Colon (tissue), 2 donors: ENCODE measurements at regions not wholly inside any gene's neighbourhood (a gene's known extent, or its start where the extent isn't known, plus 50 kb on each side); places are given as distances from the start of the nearest gene placed in this dataset.
"Not testable (repeated sequence)": the region's sequence is repeated elsewhere in the genome, so short reads cannot be mapped to it uniquely, and the experiment has no call there.

Experiments
- FAIRE-seq: peaks from 2 replicates; lab custom pipeline; 2012; peaks lifted over from hg19 to GRCh38; lab: Jason Lieb, UNC
- donor health status: control.
- donor health status: control.

- FAIRE-seq, result no peak
These were observed 469.2 kb upstream of the ANO5 start for GRCh38 chr11:21723678-21724077.

DNA sequence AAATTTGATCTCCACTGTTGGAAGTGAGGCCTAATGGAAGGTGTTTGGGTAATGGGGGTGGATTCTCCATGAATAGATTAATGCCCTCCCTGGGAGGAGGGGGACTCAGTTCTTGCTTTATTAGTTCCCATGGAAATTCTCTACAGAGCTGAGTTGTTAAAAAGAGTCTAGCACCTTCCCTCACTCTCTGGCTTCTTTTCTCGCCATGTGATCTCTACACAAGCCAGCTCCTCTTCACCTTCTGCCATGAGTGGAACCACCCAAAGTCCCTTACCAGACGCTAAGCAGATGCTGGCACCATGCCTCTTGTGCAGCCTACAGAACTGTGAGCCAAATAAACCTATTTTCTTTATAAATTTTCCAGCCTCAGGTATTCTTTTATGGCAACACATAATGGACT lies 465.8 kb upstream of the ANO5 start:
- no peak for FAIRE-seq

DNA sequence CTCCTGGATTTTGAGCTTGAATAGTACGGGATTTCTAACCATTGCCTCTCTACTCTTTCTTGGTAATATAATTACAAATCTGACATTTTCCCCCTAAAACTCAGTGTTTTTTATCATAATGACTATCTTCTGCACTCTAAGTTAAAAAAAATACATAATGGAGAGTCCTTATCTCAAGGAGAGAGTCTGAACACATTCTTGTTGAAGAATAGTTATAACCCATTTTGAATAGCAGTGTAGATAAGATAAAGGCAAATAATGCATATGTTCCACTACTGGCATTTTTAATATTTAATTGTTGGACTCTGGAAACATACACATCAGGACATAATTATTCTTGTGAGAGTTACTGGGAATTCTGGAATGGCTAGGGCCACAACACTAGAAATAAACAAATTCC lies 456.5 kb upstream of the ANO5 start:
- FAIRE-seq, result no peak

- FAIRE-seq, result not testable (repeated sequence)
These were observed 440.2 kb upstream of the ANO5 start for GRCh38 chr11:21752475-21753243.

- not testable (repeated sequence) for FAIRE-seq
These were observed 439.6 kb upstream of the ANO5 start for GRCh38 chr11:21753244-21753767.

GRCh38 chr11:21761000-21761399 lies 431.9 kb upstream of the ANO5 start:
- FAIRE-seq, result no peak

GRCh38 chr11:21768388-21768787 lies 424.5 kb upstream of the ANO5 start:
- no peak for FAIRE-seq

GRCh38 chr11:21769188-21769587 lies 423.7 kb upstream of the ANO5 start:
- FAIRE-seq, result no peak

DNA sequence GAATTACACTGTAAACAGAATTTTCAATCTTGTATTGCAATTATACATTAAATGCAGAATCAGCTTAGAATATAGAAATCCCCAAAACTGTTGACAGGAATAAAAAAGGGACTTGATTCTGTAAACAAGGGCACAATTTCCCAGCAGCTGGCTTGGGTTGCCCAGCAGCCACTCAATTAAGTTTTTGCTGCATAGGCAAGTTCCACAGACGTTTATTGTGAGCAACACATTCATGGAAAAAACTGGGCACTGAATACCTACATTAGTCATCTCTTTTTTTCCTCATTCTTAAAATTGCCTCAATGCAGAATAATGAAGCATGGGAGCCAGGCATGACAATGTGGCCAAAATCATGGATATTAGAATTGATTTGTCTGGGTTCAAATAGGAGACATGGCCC lies 421.8 kb upstream of the ANO5 start:
- no peak for FAIRE-seq

DNA sequence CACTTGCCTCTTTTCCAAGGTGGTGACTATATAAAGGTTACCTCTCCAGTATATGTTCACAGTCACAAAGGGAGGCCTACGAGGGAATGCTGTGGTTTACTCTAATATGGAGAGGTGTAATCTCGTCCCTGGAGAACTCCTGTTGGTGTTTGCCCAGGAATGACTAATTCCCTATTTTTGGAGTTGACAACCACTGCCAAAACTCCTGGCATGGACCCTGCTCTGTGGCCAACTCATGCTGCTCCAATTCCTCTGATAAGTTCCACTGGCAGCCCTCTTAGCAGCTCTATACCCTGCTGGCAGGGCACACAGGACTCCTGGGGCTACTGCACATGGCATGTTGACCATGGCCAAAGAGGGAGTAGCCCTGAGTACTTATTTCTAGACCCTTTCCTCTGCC lies 418.7 kb upstream of the ANO5 start:
- FAIRE-seq, result no peak

DNA sequence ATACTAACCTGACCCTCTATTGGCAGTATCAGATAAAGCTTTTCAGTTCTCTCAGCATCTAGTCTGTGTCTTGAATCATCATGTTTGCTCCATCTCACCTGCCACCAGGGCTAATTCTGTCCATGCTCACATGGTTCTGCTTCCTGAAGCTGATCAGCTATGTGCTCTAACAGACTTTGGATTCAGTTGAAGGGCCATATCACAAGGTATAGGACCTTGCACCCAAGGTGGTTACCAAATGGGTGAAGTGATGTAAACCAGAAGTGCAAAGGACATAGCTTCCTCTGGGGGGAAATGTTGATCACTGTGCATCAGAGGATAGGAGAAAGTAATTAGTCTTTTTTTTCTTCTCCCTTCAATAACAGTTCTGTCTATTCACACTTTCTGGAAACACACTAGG lies 417.0 kb upstream of the ANO5 start:
- FAIRE-seq, result no peak

DNA sequence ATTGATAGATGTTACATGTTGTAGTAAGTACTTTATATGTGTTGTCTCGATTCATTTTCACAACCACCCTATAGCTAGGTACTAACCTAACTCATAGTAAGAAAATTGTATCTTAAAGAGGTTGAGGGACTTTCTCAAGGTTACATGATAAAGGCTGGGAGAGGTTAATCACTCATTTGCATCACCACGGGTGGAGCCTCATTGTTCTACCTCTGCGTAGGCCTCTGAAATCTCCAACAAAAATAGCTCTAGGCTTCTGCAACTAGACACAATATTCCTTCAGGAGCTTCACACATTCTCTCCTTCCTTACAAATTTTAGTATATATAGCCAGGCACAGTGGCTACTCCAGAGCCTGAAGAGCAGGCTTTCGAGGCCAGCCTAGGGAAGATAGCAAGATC lies 408.9 kb upstream of the ANO5 start:
- no peak for FAIRE-seq

DNA sequence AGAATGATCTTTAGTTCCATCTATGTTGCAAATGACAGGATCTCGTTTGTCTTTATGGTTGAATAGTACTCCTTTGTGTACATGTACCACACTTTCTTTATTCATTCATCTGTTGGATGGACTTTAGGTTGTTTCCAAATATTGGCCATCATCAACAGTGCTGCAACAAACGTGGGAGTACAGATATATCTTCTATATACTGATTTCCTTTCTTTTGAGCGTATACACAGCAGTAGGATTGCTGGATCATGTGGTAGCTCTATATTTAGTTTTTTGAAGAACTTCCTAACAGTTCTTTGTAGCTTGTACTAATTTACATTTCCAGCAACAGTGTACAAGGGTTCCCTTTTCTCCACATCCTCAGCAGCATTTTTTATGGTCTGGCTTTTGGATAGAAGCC lies 407.5 kb upstream of the ANO5 start:
- no peak for FAIRE-seq

GRCh38 chr11:21794306-21794705 lies 398.6 kb upstream of the ANO5 start:
- FAIRE-seq, result no peak

DNA sequence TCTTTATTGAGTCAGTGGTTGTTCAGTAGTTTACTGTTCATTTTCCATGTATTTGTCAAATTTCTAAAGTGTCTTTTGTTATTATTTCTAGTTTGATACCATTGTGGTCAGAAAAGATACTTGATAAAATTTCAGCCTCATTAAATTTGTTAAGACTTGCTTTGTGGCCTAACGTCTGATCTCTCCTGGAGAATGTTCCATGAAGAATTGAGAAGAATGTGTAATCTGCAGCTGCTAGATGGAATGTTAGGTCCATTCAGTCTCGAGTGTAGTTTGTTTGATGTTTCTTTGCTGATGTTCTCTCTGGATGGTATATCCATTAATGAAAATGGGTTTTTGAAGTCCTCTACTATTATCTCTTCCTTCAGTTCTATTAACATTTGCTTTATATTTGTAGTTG lies 394.7 kb upstream of the ANO5 start:
- FAIRE-seq, result no peak

DNA sequence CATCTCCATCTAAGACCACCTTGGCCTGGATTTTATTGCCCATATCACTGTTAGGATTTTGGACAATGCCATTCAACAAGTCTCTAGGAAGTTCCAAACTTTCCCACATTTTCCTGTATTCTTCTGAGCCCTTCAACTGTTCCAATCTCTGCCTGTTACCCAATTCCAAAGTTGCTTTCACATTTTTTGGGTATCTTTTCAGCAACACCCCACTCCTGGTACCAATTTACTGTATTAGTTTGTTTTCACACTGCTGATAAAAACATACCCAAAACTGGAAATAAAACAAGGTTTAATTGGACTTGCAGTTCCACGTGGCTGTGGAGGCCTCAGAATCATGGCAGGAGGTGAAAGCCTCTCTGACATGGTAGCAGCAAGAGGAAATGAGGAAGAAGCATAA lies 388.4 kb upstream of the ANO5 start:
- not testable (repeated sequence) for FAIRE-seq

DNA sequence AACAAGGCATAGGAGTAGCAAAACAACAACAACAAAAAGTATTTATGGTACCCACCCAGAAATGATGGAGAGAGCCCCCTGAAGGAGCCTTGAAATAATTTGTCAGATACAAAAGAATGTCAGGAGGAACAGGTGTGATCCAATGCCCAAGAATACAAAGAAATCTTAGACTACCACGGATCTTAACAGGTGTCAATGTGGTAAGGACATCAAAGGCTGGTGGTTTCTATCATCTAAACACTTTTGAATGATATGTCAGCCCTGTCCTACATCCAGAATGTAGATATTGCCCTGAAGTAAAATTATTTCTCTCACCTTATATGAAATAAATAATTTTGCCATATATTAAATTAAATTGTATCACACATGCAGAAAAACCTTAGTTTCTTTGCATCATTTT lies 386.4 kb upstream of the ANO5 start:
- no peak for FAIRE-seq

DNA sequence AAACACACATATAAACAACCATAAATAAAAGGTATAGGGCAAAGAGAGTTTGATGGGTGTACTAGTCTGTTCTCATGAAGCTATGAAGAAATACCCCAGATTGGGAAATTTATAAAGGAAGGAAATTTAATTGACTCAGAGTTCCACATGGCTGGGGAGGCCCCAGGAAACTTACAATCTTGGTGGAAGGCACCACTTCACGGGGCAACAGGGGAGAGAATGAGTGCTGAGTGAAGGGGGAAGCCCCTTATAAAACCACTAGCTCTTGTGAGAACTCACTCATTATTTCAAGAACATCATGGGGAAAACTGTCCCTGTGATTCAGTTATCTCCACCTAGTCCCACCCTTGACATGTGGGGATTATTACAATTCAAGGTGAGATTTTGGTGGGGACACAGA lies 385.9 kb upstream of the ANO5 start:
- no peak for FAIRE-seq

DNA sequence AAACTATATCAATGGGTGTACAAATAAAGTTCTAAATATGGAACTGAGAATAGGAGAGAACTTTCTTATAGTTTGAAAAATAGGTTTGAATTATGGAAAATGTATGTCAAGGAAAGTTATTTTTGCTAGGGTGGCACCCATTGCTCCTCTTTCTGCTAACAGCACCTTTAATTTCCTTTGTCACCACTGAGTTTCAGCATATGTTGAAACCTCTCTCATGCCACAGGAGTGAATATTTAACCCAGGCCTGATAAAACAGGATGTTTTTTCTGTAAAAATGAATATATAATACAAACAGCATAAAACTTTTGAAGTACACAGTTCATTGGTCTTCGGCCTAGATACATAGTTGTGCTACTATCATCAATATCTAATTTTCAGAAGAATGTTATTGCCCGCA lies 385.5 kb upstream of the ANO5 start:
- no peak for FAIRE-seq

GRCh38 chr11:21810650-21811049 lies 382.2 kb upstream of the ANO5 start:
- no peak for FAIRE-seq

DNA sequence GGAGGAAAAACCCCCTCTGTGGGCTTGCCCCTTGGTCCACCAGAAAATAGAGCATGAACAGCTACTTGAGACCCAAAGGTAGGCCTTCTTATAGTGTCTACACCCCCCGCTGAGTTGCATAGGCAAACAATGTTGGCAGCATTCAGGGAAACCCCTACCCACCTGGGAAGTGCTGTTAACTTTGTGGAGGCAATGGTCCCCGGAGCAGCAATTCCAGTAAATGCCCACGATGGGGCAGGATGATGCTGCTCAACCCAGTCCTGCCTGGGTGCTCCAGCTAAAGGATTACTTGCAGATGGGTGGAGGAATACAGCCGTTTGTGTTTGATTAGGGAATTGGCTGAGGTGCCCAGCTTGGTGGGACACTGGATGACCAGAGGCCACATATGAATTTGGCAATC lies 381.3 kb upstream of the ANO5 start:
- FAIRE-seq, result no peak

- no peak for FAIRE-seq
These were observed 378.7 kb upstream of the ANO5 start for GRCh38 chr11:21814169-21814568.

DNA sequence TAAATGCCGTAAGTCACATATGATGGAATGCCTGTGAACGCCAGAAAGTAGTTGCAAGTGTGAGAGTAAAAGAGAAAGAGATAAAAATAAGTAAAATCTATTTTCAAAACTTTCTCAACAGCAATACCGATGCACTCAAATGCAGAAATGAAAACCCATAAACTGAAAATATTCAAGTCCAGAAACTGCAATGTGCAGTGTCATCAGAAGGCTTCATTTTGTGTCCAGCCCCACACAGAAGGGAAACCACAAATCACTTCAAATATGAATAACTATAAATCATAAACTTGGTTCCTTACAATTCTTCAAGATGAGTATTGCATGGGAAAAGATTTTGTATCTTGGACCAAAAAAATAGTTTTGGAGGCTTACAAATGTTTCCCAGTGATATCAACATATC lies 375.2 kb upstream of the ANO5 start:
- FAIRE-seq, result no peak

DNA sequence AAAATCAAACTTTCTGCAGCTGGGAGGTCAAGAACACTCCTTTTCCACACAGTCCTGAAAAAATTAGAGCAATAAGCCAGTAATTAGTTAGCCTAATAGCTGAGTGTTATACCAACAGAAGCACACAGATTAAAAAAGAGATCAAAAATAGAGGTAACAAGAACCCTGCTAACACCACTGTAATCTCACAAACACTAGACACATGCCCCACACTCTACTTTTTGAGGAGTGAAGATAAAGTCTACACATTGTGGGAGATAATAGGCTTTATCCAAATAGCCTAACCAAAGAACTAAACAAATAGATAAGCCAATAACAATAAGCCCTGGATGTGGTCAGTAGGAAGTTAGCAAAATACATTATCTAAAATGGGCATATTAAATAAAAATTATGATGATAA lies 372.7 kb upstream of the ANO5 start:
- FAIRE-seq, result no peak
